Loucy (cell line): ENCODE measurements at regions not wholly inside any gene's neighbourhood (a gene's known extent, or its start where the extent isn't known, plus 50 kb on each side); places are given as distances from the start of the nearest gene placed in this dataset.
"Not testable (repeated sequence)": the region's sequence is repeated elsewhere in the genome, so short reads cannot be mapped to it uniquely, and the experiment has no call there.

ENCODE experiments used
- H2AFZ ChIP-seq: fragments of 200-600 bp; sonication (generic); 2 replicates; pipeline ENCODE4 v1.6.0; 2016; ENCODE audit warnings: antibody characterized with exemption, mild to moderate bottlenecking, low read length, moderate library complexity
- H3F3A ChIP-seq: fragments of 200-600 bp; 2 replicates; pipeline ENCODE4 v1.6.0; 2016; ENCODE audit warnings: antibody characterized with exemption, low read depth, mild to moderate bottlenecking
- H3K27me3 ChIP-seq: fragments of 200-600 bp; sonication (generic); 2 replicates; pipeline ENCODE4 v1.6.1; 2014; ENCODE audit warnings: low read length, mild to moderate bottlenecking; ENCODE audit not compliant: insufficient read depth, poor library complexity, severe bottlenecking
- H3K36me3 ChIP-seq: fragments of 200-600 bp; sonication (generic); 2 replicates; pipeline ENCODE4 v1.6.1; 2016; ENCODE audit warnings: low read length; ENCODE audit not compliant: insufficient read depth
- H3K4me1 ChIP-seq: fragments of 200-600 bp; sonication (generic); 2 replicates; pipeline ENCODE4 v1.5.1; 2014; ENCODE audit warnings: low read length, mild to moderate bottlenecking; ENCODE audit not compliant: insufficient read depth, poor library complexity, severe bottlenecking
- H3K4me2 ChIP-seq: fragments of 200-600 bp; sonication (generic); 2 replicates; pipeline ENCODE4 v1.6.0; 2014; ENCODE audit warnings: antibody characterized with exemption, low read length, low read depth, mild to moderate bottlenecking; ENCODE audit not compliant: poor library complexity, severe bottlenecking
- H3K4me3 ChIP-seq: fragments of 200-600 bp; sonication (generic); 2 replicates; pipeline ENCODE4 v1.5.1; 2014; ENCODE audit warnings: low read length, mild to moderate bottlenecking, mixed read lengths; ENCODE audit not compliant: poor library complexity, severe bottlenecking
- H3K79me2 ChIP-seq: fragments of 200-600 bp; sonication (generic); 2 replicates; pipeline ENCODE4 v1.6.1; 2014; ENCODE audit warnings: low read length; ENCODE audit not compliant: insufficient read depth
- H3K9ac ChIP-seq: fragments of 200-600 bp; sonication (generic); 2 replicates; pipeline ENCODE4 v1.6.0; 2014; ENCODE audit warnings: mild to moderate bottlenecking, low read depth, low read length, moderate library complexity; ENCODE audit not compliant: poor library complexity, severe bottlenecking
- H3K9me2 ChIP-seq: fragments of 200-600 bp; sonication (generic); replicated peaks from 2 replicates; pipeline ENCODE4 v1.6.1; 2016; ENCODE audit warnings: low read depth, low read length, mixed read lengths
- H3K9me3 ChIP-seq: fragments of 200-600 bp; sonication (generic); 2 replicates; pipeline ENCODE4 v1.6.1; 2014; ENCODE audit warnings: mild to moderate bottlenecking, antibody characterized with exemption, low read length, low read depth; ENCODE audit not compliant: insufficient read depth
- H4K20me1 ChIP-seq: fragments of 200-600 bp; sonication (generic); 2 replicates; pipeline ENCODE4 v1.6.0; 2014; ENCODE audit warnings: antibody characterized with exemption, low read length, mild to moderate bottlenecking; ENCODE audit not compliant: insufficient read depth, poor library complexity, severe bottlenecking
- EZH2phosphoT487 ChIP-seq: fragments of 200-600 bp; IDR thresholded peaks from 2 replicates; pipeline ENCODE4 v1.6.1; 2018; ENCODE audit warnings: antibody characterized with exemption, mild to moderate bottlenecking, moderate library complexity, borderline replicate concordance
- TF ChIP-seq, protein P1 (sequence below): fragments of 200-600 bp; sonication (generic); conservative IDR thresholded peaks from 2 replicates; pipeline ENCODE4 v1.5.1; 2014; ENCODE audit warnings: mild to moderate bottlenecking, antibody characterized with exemption, low read length

DNA sequence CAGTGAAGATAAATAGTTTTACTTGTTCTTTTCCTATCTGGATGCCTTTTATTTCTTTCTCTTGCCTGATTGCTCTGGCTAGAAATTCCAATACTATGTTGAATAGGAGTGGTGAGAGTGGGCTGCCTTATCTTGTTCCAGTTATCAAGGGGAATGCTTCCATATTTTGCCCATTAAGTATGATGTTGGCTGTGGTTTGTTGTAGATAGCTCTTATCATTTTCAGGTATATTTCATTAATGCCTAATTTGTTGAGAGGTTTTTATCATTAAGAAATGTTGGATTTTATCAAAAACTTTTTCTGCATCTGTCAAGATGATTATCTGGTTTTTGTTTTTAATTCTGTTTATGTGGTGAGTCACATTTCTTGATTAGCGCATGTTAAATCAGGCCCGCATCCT, 655.8 kb downstream of the NUP35 start:
- H3K27me3 ChIP-seq: no peaks in the 10 kb centered on the region
- H2AFZ ChIP-seq: no peak overlapping the region
- H3K9me3 ChIP-seq: no peaks in the 10 kb centered on the region
- no peaks in the 10 kb centered on the region for H3K4me1 ChIP-seq
- no peak overlapping the region for H3K4me2 ChIP-seq
- H3K9me2 ChIP-seq: no peaks in the 10 kb centered on the region
- no peaks in the 10 kb centered on the region for H3F3A ChIP-seq
- H3K79me2 ChIP-seq: no peaks in the 10 kb centered on the region
- no peak overlapping the region for H3K9ac ChIP-seq
- no peak for TF ChIP-seq EZH2phosphoT487
- TF ChIP-seq, protein P1, sequence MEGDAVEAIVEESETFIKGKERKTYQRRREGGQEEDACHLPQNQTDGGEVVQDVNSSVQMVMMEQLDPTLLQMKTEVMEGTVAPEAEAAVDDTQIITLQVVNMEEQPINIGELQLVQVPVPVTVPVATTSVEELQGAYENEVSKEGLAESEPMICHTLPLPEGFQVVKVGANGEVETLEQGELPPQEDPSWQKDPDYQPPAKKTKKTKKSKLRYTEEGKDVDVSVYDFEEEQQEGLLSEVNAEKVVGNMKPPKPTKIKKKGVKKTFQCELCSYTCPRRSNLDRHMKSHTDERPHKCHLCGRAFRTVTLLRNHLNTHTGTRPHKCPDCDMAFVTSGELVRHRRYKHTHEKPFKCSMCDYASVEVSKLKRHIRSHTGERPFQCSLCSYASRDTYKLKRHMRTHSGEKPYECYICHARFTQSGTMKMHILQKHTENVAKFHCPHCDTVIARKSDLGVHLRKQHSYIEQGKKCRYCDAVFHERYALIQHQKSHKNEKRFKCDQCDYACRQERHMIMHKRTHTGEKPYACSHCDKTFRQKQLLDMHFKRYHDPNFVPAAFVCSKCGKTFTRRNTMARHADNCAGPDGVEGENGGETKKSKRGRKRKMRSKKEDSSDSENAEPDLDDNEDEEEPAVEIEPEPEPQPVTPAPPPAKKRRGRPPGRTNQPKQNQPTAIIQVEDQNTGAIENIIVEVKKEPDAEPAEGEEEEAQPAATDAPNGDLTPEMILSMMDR: no peak
- H3K4me3 ChIP-seq: no peak overlapping the region
- no peaks in the 10 kb centered on the region for H3K36me3 ChIP-seq
- H4K20me1 ChIP-seq: no peaks in the 10 kb centered on the region

DNA sequence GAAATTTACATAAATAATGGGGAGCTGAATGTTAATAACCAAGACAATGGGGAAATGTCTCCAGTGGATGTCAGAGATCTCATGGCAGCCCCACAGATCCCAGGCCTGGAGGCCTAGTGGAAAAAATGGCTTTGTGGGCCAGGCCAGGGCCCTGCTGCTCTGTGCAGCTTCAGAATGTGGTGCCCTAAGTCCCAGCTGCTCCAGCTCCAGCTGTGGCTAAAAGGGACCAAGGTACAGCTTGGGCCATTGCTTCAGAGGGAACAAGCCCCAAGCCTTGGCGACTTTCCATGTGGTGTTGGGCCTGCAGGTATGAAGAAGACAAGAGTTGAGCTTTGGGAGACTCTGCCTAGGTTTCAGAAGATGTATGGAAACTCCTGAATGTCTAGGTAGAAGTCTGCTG, 658.2 kb downstream of the NUP35 start:
- no peak overlapping the region for H3K4me2 ChIP-seq
- H3K27me3 ChIP-seq: no peaks in the 10 kb centered on the region
- no peaks in the 10 kb centered on the region for H3K9me2 ChIP-seq
- TF ChIP-seq, protein P1: no peak
- no peak for TF ChIP-seq EZH2phosphoT487
- H3K9me3 ChIP-seq: no peaks in the 10 kb centered on the region
- H4K20me1 ChIP-seq: no peaks in the 10 kb centered on the region
- H3K36me3 ChIP-seq: no peaks in the 10 kb centered on the region
- H3F3A ChIP-seq: no peaks in the 10 kb centered on the region
- H3K4me3 ChIP-seq: no peak overlapping the region
- no peak overlapping the region for H3K9ac ChIP-seq
- no peak overlapping the region for H2AFZ ChIP-seq
- H3K4me1 ChIP-seq: no peaks in the 10 kb centered on the region
- H3K79me2 ChIP-seq: no peaks in the 10 kb centered on the region

DNA sequence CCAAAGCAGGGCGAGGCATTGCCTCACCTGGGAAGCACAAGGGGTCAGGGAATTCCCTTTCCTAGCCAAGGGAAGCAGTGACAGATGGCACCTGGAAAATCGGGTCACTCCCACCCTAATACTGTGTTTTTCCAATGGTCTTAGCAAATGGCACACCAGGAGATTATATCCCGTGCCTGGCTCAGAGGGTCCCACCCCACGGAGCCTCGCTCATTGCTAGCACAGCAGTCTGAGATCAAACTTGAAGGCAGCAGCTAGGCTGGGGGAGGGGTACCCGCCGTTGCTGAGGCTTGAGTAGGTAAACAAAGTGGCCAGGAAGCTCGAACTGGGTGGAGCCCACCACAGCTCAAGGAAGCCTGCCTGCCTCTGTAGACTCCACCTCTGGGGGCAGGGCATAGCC, 664.6 kb downstream of the NUP35 start:
- not testable (repeated sequence) for H3K9ac ChIP-seq, H3K4me2 ChIP-seq, H2AFZ ChIP-seq, H3K4me1 ChIP-seq, H3K9me2 ChIP-seq, H3F3A ChIP-seq, H3K9me3 ChIP-seq, H4K20me1 ChIP-seq, H3K79me2 ChIP-seq, H3K36me3 ChIP-seq, H3K27me3 ChIP-seq, H3K4me3 ChIP-seq

DNA sequence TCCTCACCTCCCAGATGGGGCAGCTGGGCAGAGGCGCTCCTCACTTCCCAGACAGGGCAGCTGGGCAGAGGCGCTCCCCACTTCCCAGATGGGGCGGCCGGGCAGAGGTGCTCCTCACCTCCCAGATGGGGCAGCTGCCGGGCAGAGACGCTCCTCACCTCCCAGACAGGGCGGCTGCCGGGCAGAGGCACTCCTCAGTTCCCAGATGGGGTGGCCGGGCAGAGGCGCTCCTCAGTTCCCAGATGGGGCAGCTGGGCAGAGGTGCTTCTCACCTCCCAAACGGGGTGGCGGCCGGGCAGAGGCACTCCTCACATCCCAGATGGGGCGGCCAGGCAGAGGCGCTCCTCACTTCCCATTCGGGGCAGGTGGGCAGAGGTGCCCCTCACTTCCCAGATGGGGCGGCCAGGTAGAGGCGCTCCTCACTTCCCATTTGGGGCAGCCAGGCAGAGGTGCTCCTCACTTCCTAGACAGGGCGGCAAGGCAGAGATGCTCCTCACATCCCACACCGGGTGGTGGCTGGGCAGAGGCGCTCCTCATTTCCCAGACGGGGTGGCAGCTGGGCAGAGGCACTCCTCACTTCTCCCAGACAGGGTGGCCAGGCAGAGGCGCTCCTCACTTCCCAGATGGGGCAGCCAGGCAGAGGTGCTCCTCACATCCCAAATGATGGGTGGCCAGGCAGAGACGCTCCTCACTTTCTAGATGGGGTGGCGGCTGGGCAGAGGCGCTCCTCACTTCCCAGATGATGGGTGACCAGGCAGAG, 668.1 kb downstream of the NUP35 start:
- H3K4me3 ChIP-seq, H4K20me1 ChIP-seq, H2AFZ ChIP-seq, H3K9ac ChIP-seq, H3K9me2 ChIP-seq, H3K79me2 ChIP-seq, H3F3A ChIP-seq, H3K9me3 ChIP-seq, H3K4me2 ChIP-seq, H3K4me1 ChIP-seq, H3K27me3 ChIP-seq, H3K36me3 ChIP-seq: not testable (repeated sequence)
